Neuron (in vitro differentiated cells): ENCODE measurements at regions not wholly inside any gene's neighbourhood (a gene's known extent, or its start where the extent isn't known, plus 50 kb on each side); places are given as distances from the start of the nearest gene placed in this dataset.
"Not testable (repeated sequence)": the region's sequence is repeated elsewhere in the genome, so short reads cannot be mapped to it uniquely, and the experiment has no call there.

Source experiments
- H2AFZ ChIP-seq: one replicate; pipeline ENCODE4 v1.6.1; 2013; ENCODE audit warnings: low read depth, mild to moderate bottlenecking, inconsistent platforms, low read length, moderate library complexity
- H3K27me3 ChIP-seq: one replicate; pipeline ENCODE4 v1.6.1; 2013; ENCODE audit warnings: low read length; ENCODE audit not compliant: insufficient read depth
- H3K36me3 ChIP-seq: one replicate; pipeline ENCODE4 v1.6.1; 2013; ENCODE audit warnings: low read length; ENCODE audit not compliant: insufficient read depth
- H3K4me1 ChIP-seq: one replicate; pipeline ENCODE4 v1.6.1; 2013; ENCODE audit warnings: low read length; ENCODE audit not compliant: insufficient read depth
- H3K4me3 ChIP-seq: 2 replicates; pipeline ENCODE4 v1.5.1; 2013; ENCODE audit warnings: mild to moderate bottlenecking, low read length, moderate library complexity
- H3K9me3 ChIP-seq: one replicate; pipeline ENCODE4 v1.6.1; 2013; ENCODE audit warnings: low read length

DNA sequence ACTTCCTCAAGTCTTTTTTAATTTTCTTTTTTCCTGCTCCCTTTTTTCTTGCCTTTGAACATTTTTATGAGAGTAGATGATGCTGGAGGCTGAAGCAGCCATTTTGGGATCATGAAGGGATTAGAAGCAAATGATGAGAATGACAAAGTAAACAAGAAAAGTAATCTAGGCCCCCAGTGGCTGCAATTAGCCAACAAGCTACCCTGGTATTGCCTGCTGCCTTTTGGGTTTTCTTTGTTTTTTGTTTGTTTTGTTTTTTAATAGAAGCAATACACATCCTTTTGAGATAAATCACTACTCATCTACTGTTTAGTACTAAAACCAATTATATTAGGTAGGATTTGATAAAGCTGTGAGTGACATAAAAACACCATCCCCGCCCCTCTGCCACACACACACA is 280.7 kb upstream of the ADGRL2 start:
- Histone ChIP-seq H3K4me1 (peaks cover 7% of the 10 kb centered on the region), H3K9me3 (no peaks in the 10 kb centered on the region), H2AFZ (no peak overlapping the region), H3K36me3 (no peaks in the 10 kb centered on the region), H3K4me3 (no peak overlapping the region), H3K27me3 (no peaks in the 10 kb centered on the region)

DNA sequence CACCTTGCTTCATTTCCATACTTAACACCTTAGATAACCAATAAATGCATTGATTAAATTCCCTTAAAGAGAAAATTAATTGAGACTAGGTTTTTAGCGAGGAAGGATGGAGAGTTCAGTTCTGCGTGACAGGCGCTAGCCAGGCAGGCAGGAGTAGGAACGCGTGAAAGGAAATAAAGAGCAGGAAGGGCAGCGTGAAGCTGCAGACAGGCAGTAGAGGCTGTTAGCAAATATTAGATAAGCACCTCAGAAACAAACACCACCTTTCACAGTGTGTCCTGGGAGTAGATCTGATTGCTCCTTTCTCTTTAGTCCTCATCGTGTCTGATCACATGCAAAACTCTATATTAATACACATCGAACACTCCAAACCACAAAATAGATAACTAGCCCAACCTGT is 282.7 kb upstream of the ADGRL2 start:
- Histone ChIP-seq H3K4me3 (no peak overlapping the region), H2AFZ (no peak overlapping the region), H3K36me3 (no peaks in the 10 kb centered on the region), H3K9me3 (no peaks in the 10 kb centered on the region), H3K27me3 (no peaks in the 10 kb centered on the region), H3K4me1 (peaks cover 15% of the 10 kb centered on the region)

DNA sequence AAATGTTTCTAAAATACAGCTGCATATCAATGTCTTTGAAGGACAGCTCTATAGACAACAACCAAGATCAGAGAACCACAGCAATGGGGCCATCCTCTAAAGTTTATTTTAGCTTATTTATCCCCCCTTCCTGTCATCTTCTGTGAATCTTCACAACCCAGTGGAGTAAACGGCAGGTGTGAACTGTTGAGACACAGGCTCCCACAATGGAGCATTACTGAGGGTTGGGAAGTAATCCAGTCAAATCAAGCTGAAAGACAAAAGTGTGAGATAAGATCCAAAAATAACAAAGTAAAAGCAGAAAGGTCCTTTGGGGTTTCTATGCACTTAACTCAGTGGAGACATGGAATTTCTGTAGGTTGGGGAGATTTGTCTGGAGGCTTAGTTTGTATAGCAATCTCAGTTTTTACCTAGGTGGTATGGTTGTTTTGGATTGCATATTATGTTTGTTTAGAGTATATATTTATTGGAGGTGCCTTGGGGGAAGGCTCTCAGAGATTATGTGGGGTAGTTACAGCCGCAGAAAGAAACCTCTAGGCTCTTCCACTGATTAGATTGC is 286.9 kb upstream of the ADGRL2 start:
- Histone ChIP-seq H3K36me3 (no peaks in the 10 kb centered on the region), H3K4me3 (no peak overlapping the region), H3K27me3 (no peaks in the 10 kb centered on the region), H3K4me1 (peaks cover 38% of the 10 kb centered on the region), H3K9me3 (no peaks in the 10 kb centered on the region), H2AFZ (no peak overlapping the region)

DNA sequence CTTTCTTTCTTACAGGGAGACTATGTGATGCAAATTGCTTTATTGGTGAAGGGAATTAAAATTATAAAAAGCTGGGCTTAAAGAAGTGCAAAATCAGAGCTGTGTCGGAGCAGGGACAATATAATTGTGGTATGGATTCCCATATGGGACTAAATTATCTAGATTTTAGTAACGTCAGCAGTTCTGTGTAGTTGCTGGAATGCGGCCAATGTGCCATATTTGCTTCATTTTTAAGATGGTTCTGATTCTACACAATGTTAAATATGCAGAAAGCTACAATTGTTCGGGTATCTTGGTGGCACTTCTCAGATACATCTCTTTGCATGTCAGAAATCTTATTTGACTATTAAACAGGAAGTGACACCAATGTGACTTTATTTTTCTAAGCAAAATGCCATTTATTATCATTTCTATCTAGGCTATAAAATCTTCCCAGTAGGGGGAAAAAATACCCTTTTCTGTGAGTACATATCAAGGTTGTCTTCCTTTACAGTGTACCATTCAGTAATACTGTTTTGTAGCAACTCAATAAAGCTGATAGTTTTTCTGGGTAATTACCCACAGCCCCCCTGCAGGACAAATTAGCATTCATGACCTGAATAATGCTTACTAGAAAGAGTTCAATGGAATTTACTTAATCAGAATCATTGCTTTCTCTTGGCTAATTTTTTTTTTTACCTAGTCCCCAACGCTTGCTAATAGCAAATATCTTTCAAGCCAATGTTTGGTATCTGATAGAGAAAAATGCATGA is 288.3 kb upstream of the ADGRL2 start:
- no peaks in the 10 kb centered on the region for H3K36me3 ChIP-seq
- H3K4me3 ChIP-seq = no peak overlapping the region
- H2AFZ ChIP-seq = no peak overlapping the region
- peaks cover 40% of the 10 kb centered on the region for H3K4me1 ChIP-seq
- H3K27me3 ChIP-seq = no peaks in the 10 kb centered on the region
- no peaks in the 10 kb centered on the region for H3K9me3 ChIP-seq

- Histone ChIP-seq H3K27me3 (no peaks in the 10 kb centered on the region), H3K4me3 (no peak overlapping the region), H2AFZ (no peak overlapping the region), H3K36me3 (no peaks in the 10 kb centered on the region), H3K4me1 (peaks cover 46% of the 10 kb centered on the region), H3K9me3 (no peaks in the 10 kb centered on the region)
Observed at GRCh38 chr1:81511281-81511680, 289.5 kb upstream of the ADGRL2 start.

DNA sequence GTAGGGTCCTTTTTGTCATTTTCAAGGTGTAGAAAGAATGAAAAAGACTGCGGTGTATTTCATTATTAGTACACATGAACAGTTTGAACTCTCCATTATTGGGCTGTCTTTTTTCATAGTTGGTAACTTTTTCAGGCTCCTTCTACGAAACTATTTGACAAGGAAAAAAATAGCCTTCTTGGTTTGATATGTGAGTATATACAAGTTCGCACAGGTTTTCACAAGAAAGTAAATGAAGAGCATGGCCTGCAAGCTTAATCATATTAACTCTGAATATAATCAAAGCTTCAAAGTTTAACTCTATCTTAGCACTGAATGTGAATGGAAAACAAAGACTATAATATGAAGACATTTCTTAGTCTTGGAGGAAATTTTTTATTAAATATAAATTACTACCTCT is 290.0 kb upstream of the ADGRL2 start:
- H3K36me3 ChIP-seq = no peaks in the 10 kb centered on the region
- peaks cover 42% of the 10 kb centered on the region for H3K4me1 ChIP-seq
- no peak overlapping the region for H2AFZ ChIP-seq

GRCh38 chr1:81509594-81509993 is 291.1 kb upstream of the ADGRL2 start:
- no peak overlapping the region for H3K4me3 ChIP-seq
- no peaks in the 10 kb centered on the region for H3K9me3 ChIP-seq
- peaks cover 42% of the 10 kb centered on the region for H3K4me1 ChIP-seq
- H3K36me3 ChIP-seq = no peaks in the 10 kb centered on the region
- no peak overlapping the region for H2AFZ ChIP-seq
- H3K27me3 ChIP-seq = no peaks in the 10 kb centered on the region

More for the DNA sequence above, 290.0 kb upstream of the ADGRL2 start:
- Histone ChIP-seq H3K9me3 (no peaks in the 10 kb centered on the region), H3K4me3 (no peak overlapping the region), H3K27me3 (no peaks in the 10 kb centered on the region)

- H3K4me3 ChIP-seq = no peak overlapping the region
- H2AFZ ChIP-seq = no peak overlapping the region
- H3K4me1 ChIP-seq = peaks cover 23% of the 10 kb centered on the region
- no peaks in the 10 kb centered on the region for H3K36me3 ChIP-seq
- no peaks in the 10 kb centered on the region for H3K27me3 ChIP-seq
- no peaks in the 10 kb centered on the region for H3K9me3 ChIP-seq
Observed at GRCh38 chr1:81506699-81507098, 294.0 kb upstream of the ADGRL2 start.

- no peak overlapping the region for H3K4me3 ChIP-seq
- H3K4me1 ChIP-seq = peaks cover 23% of the 10 kb centered on the region
- H3K36me3 ChIP-seq = no peaks in the 10 kb centered on the region
- H3K27me3 ChIP-seq = no peaks in the 10 kb centered on the region
- H2AFZ ChIP-seq = no peak overlapping the region
- H3K9me3 ChIP-seq = no peaks in the 10 kb centered on the region
Observed at GRCh38 chr1:81505831-81506230, 294.9 kb upstream of the ADGRL2 start.

DNA sequence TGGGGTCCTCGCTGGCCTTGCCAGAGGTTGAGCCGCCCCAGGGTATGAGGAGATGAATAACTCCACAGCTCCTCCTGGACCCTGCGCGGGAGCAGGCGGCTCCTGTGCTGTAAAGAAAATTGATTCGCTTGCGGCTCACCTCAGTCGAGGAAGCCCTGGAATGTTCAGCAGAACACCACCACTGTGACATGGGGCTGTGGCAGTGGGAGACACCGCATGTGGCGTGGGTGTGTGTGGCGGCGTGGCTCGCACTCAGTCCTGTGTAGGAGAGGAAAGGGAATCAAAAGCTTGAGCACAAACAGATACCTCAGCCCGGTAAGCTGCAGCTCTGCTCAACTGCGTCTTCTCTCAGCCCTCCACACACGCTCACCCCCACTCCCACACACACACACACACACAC is 295.9 kb upstream of the ADGRL2 start:
- not testable (repeated sequence) for H3K36me3 ChIP-seq, H3K27me3 ChIP-seq, H3K4me3 ChIP-seq, H2AFZ ChIP-seq, H3K9me3 ChIP-seq
- peaks cover 21% of the 10 kb centered on the region for H3K4me1 ChIP-seq

DNA sequence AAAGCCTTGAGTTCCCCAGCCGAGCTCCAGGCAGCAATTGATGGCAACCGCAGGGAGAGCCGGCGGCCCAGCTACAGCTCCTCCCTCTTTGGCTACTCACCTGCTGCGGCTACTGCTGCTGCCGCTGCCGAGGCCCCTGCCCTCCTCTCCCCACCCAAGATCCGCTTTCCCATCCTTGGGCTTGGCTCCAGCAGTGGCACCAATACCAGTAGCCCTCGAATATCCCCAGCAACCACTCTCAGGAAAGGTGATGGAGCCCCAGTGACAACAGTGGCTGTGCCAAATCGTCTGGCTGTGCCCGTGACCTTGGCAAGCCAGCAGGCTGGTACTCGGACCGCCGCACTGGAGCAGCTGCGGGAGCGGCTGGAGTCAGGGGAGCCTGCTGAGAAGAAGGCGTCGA is 298.0 kb upstream of the ADGRL2 start:
- H3K4me1 ChIP-seq, H3K4me3 ChIP-seq, H2AFZ ChIP-seq, H3K27me3 ChIP-seq, H3K36me3 ChIP-seq, H3K9me3 ChIP-seq: not testable (repeated sequence)

- H3K9me3 ChIP-seq, H3K4me3 ChIP-seq, H3K27me3 ChIP-seq, H3K36me3 ChIP-seq, H2AFZ ChIP-seq, H3K4me1 ChIP-seq: not testable (repeated sequence)
Observed at GRCh38 chr1:81501485-81501884, 299.2 kb upstream of the ADGRL2 start.

DNA sequence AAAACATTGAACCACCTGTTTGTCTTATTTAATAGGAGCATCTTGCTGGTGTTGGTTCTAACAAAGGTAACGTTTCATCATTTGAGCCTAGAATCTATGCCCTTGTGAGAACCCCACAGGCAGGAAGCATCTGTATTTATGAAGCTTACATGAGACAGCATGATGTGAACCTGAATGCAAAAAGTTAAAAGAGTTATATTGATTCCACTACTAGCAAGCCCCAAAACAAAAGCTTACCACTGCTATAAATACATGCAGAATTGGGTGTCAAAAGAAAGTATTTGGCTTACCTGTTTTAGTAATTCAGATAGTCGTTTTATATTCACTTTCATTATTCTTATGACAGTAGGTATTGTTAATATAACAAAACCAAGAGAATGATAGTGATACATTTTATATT is 301.2 kb upstream of the ADGRL2 start:
- H3K4me1 ChIP-seq = peaks cover 28% of the 10 kb centered on the region
- no peak overlapping the region for H2AFZ ChIP-seq
- H3K27me3 ChIP-seq = no peaks in the 10 kb centered on the region
- H3K9me3 ChIP-seq = no peaks in the 10 kb centered on the region
- H3K4me3 ChIP-seq = no peak overlapping the region
- no peaks in the 10 kb centered on the region for H3K36me3 ChIP-seq
